Natural killer cell treated with Interleukin-12 subunit alpha and Interleukin-12 subunit beta and Interleukin-15 and Interleukin-18, amount 100 ng/mL, for 72 hours (primary cell): ENCODE measurements at regions not wholly inside any gene's neighbourhood (a gene's known extent, or its start where the extent isn't known, plus 50 kb on each side); places are given as distances from the start of the nearest gene placed in this dataset.
A peak's percentile ranks its signal among the peaks of the same experiment; 100 is the strongest.

Source experiments
- ATAC-seq, 2 donors: fragments of 150-1000 bp; cut with Tn5 transposase in 1 of 2; sonication (Bioruptor Pico), chemical (Tn5 transposase) in 1 of 2; 2 replicates each; pipeline ENCODE4 v1.10.0; 2021
- DNase-seq: peaks from one replicate; pipeline ENCODE4 v3.0.0; 2022; ENCODE audit warnings: low spot score
- H3K27ac Mint-ChIP-seq, 2 donors: 1 replicate in 1 of 2; 2 replicates in 1 of 2; pipeline ENCODE4 v1.8.0; 2022; ENCODE audit warnings: mixed read lengths in 2 of 2, mild to moderate bottlenecking in 1 of 2, moderate library complexity in 1 of 2
- H3K27me3 Mint-ChIP-seq, 2 donors: 1 replicate in 1 of 2; 2 replicates in 1 of 2; pipeline ENCODE4 v1.8.0; 2022; ENCODE audit warnings: mixed read lengths in 2 of 2
- H3K36me3 Mint-ChIP-seq: one replicate; pipeline ENCODE4 v1.8.0; 2022; ENCODE audit warnings: mixed read lengths
- H3K4me1 Mint-ChIP-seq, 2 donors: 1 replicate in 1 of 2; 2 replicates in 1 of 2; pipeline ENCODE4 v1.8.0; 2022; ENCODE audit warnings: low read depth in 2 of 2, mixed read lengths in 2 of 2, mild to moderate bottlenecking in 1 of 2
- H3K4me3 Mint-ChIP-seq: one replicate; pipeline ENCODE4 v1.8.0; 2022; ENCODE audit warnings: mixed read lengths
- H3K9me3 Mint-ChIP-seq: 2 replicates; pipeline ENCODE4 v1.8.0; 2022; ENCODE audit warnings: mixed read lengths

DNA sequence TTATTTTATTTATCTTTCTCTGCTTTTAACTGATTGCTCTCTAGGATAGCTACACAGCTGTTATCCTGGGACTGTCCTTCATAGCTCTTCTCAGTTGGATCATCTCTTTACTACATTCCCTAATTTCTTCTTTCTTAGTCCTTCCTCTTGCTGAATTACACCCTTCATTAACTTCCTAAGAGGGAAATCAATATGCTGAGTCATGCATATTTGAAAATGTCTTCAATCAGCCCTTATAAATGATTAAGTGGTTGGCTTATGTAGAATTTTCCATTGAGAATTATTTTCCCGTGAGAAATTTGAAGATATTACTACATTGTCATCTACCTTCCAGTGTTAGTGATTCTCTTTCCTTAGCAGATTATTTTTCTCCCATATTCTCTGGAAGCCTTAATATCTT, 214.2 kb downstream of the SOCS6 start:
- no peak for ATAC-seq
- H3K4me1 Mint-ChIP-seq = no peaks in the 10 kb centered on the region
- DNase-seq = no peak
- no peaks in the 10 kb centered on the region for H3K36me3 Mint-ChIP-seq
- peaks cover 0 to 2% of the 10 kb centered on the region in 2 donors for H3K27me3 Mint-ChIP-seq
- no peaks in the 10 kb centered on the region for H3K9me3 Mint-ChIP-seq
- H3K4me3 Mint-ChIP-seq = no peak overlapping the region
- H3K27ac Mint-ChIP-seq = no peak overlapping the region

DNA sequence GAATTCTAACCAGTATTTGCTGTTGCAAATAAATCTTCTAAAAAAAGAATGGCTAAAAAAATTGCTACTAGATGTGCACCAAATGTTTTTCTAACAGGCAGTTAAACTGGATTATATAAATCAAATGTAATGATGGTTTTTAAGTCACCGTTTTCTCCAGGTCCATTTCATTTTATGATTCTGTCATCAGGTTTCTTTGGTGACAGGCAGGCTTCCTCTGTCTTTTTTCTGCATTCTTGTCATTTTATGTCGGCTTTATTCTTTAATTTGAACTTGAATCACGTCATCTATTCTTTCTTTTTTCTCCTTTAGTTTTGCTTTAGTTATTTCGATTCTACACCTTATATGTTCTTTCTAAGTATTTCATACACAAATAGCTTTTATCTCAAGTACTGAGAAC, 212.5 kb downstream of the SOCS6 start:
- no peaks in the 10 kb centered on the region for H3K4me1 Mint-ChIP-seq
- H3K36me3 Mint-ChIP-seq = no peaks in the 10 kb centered on the region
- H3K27me3 Mint-ChIP-seq = peaks cover 0 to 2% of the 10 kb centered on the region in 2 donors

DNA sequence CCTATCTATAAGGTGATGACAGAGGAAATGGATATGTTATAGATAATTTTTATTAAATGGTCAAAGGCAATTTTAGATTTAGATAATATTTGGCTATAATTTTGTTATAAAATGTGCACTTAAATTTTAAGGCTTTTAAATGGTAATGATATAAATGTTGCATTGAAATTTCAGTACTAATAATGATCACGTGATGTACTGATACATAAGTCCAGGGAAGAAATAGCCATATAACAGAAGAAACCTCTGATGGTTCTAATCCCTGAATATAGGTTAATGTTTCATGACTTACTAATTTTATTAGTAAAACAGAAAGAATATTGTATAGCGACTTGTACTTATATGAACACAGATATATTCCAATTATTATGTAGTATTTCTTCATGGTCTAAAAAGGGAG, 211.9 kb downstream of the SOCS6 start:
- Mint-ChIP-seq H3K36me3 (no peaks in the 10 kb centered on the region), H3K27ac (no peak overlapping the region), H3K27me3 (peaks cover 0 to 2% of the 10 kb centered on the region in 2 donors), H3K4me1 (no peaks in the 10 kb centered on the region), H3K4me3 (no peak overlapping the region), H3K9me3 (no peaks in the 10 kb centered on the region)
- DNase-seq (no peak), ATAC-seq (no peak)

More for the DNA sequence above, 212.5 kb downstream of the SOCS6 start:
- ATAC-seq = no peak
- Mint-ChIP-seq H3K9me3 (no peaks in the 10 kb centered on the region), H3K27ac (no peak overlapping the region), H3K4me3 (no peak overlapping the region)
- no peak for DNase-seq

DNA sequence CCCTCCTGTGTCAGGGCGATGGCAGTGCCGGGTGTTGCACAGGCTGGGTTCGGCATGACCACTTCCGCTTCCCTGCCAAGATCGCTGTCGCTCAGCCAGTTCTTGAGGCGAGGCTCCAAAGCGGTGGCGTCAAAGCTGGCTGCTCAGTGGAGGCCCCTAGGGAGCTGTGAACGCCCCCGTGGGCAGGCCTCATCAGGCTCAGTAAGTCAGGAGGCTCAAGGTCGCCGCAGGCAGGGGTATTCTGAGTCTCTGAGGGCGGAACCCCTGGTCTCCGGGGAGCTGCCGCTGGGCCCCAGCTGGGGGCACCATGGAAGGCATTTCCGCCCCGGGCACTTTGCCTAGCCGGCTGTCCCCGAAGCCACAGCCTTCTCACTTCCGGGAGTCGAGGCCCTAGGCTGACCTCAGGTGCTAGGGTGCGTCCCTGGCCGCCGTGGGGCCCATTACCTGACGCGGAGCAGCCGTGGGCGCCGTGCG, 210.4 kb downstream of the SOCS6 start:
- Mint-ChIP-seq H3K27me3 (peaks cover 0 to 2% of the 10 kb centered on the region in 2 donors), H3K36me3 (no peaks in the 10 kb centered on the region), H3K4me1 (no peaks in the 10 kb centered on the region), H3K9me3 (no peaks in the 10 kb centered on the region), H3K4me3 (no peak overlapping the region), H3K27ac (no peak overlapping the region)
- ATAC-seq (peak; percentile 31 to 52), DNase-seq (no peak)

DNA sequence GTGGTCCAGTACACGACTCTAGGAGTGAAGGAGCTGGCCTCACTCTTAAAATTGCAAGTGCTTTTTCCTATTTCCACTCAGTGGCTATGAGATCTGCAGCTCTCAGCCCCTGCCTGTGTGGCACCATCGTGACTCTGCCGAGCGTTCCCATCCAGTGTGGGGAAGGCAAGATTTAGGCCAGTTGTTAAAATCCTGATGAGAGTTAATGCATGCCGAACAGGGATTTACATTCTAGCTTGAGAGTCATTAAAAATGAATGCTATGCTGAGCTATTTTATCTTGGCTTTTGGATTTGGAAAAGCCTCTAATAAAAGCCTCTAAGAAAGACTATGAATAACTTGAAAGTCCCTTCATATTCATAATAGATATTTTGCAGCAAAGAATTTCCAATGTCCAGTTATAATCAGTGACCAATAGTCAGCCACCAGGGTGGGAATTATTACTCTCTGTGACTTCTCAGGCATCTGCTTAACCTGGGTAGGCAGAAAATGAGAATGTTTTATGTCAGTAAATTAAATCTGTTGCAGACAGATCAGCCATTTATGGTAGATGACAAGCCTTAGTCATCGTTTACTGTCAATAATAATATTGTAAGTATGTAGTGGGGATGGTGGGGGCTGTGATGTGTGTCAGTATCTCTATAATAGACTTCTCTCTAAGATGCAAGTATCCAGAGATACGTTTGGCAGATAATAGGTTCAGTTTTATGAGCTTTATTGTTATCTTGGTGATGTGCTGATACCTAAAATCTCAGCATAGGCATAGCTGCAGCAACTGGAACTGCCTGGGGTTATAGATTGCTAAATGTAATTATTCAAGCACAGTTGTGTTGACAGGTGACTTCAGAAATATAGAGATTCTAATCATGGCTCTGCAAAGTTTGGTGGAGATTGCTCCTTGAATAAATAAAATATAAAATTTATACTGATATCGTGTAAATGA, 207.8 kb downstream of the SOCS6 start:
- no peak overlapping the region for H3K27ac Mint-ChIP-seq
- H3K36me3 Mint-ChIP-seq = no peaks in the 10 kb centered on the region
- no peaks in the 10 kb centered on the region for H3K4me1 Mint-ChIP-seq
- no peaks in the 10 kb centered on the region for H3K27me3 Mint-ChIP-seq
- DNase-seq (no peak), ATAC-seq (no peak)
- no peaks in the 10 kb centered on the region for H3K9me3 Mint-ChIP-seq
- no peak overlapping the region for H3K4me3 Mint-ChIP-seq

DNA sequence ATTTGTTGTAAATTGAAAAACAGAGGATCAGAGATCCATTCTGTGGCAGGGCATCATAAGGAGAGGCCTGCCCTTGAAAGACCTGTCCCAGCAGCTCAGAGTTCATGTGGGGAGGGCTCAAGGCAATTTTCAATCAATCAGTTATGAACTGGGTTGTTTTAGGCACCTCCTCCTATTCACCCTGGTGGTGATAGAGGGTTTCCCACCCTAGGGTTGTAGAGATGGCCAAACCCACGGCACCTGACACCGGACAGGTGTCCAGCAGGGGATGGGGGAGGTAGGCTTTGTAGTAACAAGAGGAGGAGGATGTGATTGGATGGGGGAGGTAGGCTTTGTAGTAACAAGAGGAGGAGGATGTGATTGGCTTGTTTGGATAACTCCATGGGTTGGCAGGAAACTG, 205.7 kb downstream of the SOCS6 start:
- no peak for DNase-seq
- Mint-ChIP-seq H3K4me3 (no peak overlapping the region), H3K4me1 (no peaks in the 10 kb centered on the region), H3K27ac (no peak overlapping the region), H3K27me3 (peaks cover 2 to 7% of the 10 kb centered on the region in 2 donors), H3K36me3 (no peaks in the 10 kb centered on the region), H3K9me3 (no peaks in the 10 kb centered on the region)
- ATAC-seq = no peak

DNA sequence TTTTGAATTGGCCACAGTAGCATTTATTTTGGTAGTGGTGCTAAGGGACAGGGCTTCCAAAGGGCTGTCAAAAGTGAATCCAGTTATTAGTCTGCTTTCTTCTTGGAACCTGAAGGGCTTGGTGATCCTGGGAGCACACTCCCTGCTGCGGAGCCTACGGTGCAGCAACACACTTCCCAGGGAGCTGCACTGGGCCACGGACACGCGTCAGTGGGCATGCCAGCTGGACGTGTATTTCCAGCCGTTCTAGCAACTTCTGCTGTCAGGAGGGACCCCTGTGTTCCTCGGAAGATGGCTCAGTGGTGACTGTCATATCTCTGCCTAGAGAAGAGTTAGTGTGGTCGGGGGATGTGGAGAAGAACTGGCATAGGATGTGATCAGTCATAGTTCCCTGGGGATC, 204.6 kb downstream of the SOCS6 start:
- H3K27me3 Mint-ChIP-seq = peaks cover 2 to 7% of the 10 kb centered on the region in 2 donors
- ATAC-seq (no peak), DNase-seq (no peak)
- H3K4me3 Mint-ChIP-seq = no peak overlapping the region
- H3K4me1 Mint-ChIP-seq = no peaks in the 10 kb centered on the region
- no peaks in the 10 kb centered on the region for H3K36me3 Mint-ChIP-seq
- H3K27ac Mint-ChIP-seq = no peak overlapping the region
- no peaks in the 10 kb centered on the region for H3K9me3 Mint-ChIP-seq

DNA sequence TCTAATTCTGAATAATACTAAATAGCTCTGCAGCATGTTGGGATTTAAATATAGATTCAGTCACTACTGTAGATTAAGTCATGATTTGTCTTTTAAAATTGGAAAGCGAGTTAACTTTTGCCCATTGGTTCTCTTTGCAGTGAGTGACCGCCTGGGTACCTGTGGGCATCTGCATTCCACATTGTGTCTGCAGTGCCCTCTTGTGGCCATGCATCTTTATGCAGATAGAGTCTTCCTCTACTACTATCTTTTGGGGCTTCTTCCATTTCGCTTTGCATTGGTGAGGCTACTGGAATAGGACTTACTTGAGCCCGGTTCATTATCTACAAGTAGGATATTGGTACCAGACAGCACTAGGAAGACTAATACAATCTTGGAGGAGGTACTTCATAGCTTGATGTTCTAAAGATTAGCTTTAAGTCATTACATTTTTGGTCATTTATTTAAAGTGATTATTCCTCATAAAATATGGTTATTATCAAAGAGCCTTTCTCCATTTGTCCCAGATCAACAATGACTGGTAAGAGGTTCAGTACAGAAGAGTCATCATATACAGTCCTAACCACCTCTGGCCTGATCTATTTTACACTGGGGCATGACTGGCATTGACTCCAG, 203.0 kb downstream of the SOCS6 start:
- no peak overlapping the region for H3K27ac Mint-ChIP-seq
- peaks cover 2 to 7% of the 10 kb centered on the region in 2 donors for H3K27me3 Mint-ChIP-seq
- DNase-seq (peak; percentile 65), ATAC-seq (peak in 1 of 2 donors; percentile 73)
- no peaks in the 10 kb centered on the region for H3K36me3 Mint-ChIP-seq
- no peak overlapping the region for H3K4me3 Mint-ChIP-seq
- no peaks in the 10 kb centered on the region for H3K4me1 Mint-ChIP-seq
- no peaks in the 10 kb centered on the region for H3K9me3 Mint-ChIP-seq

DNA sequence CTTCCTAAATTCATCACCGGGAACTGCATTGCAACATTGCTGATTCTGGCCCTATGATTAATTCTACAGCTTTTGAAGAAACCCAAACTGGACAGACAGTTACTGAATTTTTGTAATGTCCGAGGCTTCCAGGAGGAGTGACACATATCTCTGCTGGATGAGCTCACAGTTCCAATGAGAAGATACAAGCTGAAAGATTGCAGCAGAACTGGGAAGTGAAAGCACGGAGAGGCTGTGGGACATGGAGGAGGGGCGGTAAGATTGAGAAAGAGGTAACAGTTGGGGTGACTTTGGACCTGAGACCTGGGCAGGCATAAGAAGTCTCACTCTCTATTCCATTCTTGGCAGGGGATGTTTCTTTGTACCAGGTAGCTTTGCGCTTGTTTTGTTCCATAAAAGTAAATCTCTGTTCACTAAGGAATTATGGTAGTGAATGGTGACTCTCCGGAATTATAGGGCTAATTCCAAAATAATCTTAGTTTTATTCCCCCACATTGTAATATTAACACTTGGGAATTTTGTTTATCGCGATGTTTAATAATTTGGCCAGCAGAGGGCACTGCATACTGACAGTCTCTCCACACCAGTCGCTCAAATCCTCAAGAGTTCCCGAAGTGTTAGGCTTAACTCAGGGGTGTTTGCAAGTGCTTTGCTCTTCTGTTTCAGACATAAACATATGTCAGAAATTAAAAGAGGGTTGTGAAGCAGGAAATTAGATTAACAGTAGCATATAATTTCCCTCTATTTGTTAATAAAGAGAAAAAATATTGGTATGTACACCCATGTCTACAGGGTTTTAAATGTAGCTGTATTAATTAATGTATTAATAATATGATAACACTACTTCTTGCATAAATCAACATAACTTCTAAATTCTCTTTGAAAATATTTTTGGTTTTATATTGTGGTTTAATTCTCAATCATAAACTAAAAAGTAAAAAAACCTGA, 201.4 kb downstream of the SOCS6 start:
- peaks cover 2 to 7% of the 10 kb centered on the region in 2 donors for H3K27me3 Mint-ChIP-seq
- no peak overlapping the region for H3K4me3 Mint-ChIP-seq
- H3K27ac Mint-ChIP-seq = no peak overlapping the region
- no peaks in the 10 kb centered on the region for H3K9me3 Mint-ChIP-seq
- no peaks in the 10 kb centered on the region for H3K36me3 Mint-ChIP-seq
- no peaks in the 10 kb centered on the region for H3K4me1 Mint-ChIP-seq
- no peak for DNase-seq
- no peak for ATAC-seq

DNA sequence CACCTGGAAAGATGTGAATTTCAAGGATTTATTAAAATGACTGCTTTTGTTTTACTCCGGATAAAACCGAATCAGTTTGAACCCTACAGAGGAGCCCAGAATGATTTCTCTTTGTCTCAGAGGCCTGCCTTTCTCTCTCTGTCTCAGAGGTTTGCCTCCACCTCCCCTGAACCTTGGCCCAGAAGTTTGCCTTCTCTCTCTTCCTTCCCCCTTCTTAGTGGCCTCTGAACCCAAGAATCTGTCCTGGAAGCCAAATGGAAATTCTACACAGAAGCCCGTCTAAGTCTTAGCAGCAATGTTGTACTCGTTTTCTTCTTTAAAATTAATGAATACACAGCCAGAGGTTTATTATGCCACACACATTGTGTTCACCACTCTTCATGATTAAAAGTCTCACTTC, 200.7 kb downstream of the SOCS6 start:
- no peaks in the 10 kb centered on the region for H3K36me3 Mint-ChIP-seq
- H3K27ac Mint-ChIP-seq = no peak overlapping the region
- H3K4me3 Mint-ChIP-seq = no peak overlapping the region
- no peaks in the 10 kb centered on the region for H3K9me3 Mint-ChIP-seq
- DNase-seq = no peak
- no peaks in the 10 kb centered on the region for H3K4me1 Mint-ChIP-seq
- ATAC-seq = no peak
- peaks cover 2 to 7% of the 10 kb centered on the region in 2 donors for H3K27me3 Mint-ChIP-seq

DNA sequence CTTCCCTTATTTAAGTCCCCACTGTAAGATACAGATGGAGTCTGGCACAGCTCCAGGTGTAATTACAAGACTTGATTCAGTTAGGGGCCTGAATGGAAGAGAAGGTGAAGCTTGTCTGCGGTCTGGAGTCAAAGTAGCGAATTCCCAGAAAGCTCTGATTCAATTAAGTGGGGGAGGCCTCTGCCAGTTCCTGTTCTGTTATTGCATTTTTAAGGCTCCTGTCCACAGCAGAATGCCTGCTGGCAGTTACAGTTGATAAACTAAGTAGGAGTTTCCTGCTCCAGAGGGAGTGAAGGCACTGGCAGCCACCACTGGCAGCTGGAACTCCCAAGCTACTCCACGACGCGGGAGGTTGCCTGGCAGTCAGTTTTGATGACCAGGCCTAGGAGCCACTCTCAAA, 181.1 kb downstream of the SOCS6 start:
- no peak overlapping the region for H3K27ac Mint-ChIP-seq
- DNase-seq (no peak), ATAC-seq (no peak)
- H3K27me3 Mint-ChIP-seq = no peaks in the 10 kb centered on the region
- no peaks in the 10 kb centered on the region for H3K4me1 Mint-ChIP-seq
- H3K36me3 Mint-ChIP-seq = no peaks in the 10 kb centered on the region
- no peaks in the 10 kb centered on the region for H3K9me3 Mint-ChIP-seq
- no peak overlapping the region for H3K4me3 Mint-ChIP-seq

DNA sequence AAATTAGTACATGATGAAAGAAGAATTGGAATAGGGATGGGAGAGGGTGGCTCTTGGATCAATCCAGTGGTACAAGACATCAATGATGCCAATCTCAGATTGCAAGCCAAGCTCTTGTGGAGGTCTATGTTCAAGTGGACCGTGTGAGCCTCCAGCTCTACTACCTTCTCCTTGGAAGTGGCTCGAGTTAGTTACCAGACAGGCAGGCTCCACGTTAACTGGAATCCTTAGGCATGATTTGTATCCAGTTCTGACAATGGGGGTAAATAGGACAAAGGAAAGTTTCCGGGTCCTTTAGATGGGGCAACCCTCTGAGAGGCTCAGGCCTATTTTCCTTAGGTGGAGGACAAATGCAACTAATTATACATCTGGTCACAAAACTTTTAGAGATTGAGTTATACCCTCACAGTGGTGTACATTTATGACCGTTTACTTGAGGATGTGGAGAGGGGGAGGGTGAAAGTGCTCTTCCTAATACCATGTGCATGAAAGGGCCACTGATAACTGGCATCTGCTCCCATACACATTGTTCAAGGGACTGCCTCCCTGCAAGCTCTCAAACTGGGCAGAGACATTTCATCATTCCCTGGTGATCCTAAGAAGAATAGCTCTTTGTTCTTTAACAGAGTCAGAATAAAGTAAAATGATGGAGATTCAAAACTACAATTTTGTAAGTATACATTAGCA, 180.2 kb downstream of the SOCS6 start:
- peak in 1 of 2 donors; percentile 29 for ATAC-seq
- peaks cover 0 to 4% of the 10 kb centered on the region in 2 donors for H3K4me1 Mint-ChIP-seq
- H3K27ac Mint-ChIP-seq = no peak overlapping the region
- H3K4me3 Mint-ChIP-seq = no peak overlapping the region
- H3K27me3 Mint-ChIP-seq = peaks cover 3 to 9% of the 10 kb centered on the region in 2 donors
- H3K9me3 Mint-ChIP-seq = no peaks in the 10 kb centered on the region
- H3K36me3 Mint-ChIP-seq = no peaks in the 10 kb centered on the region
- DNase-seq = no peak
